SIG-M5 treated with dmso at 0.1 percent for 504 hours (cell line): ENCODE measurements at regions not wholly inside any gene's neighbourhood (a gene's known extent, or its start where the extent isn't known, plus 50 kb on each side); places are given as distances from the start of the nearest gene placed in this dataset.

ENCODE experiments used
- DNase-seq: peaks from one replicate; lab custom pipeline; 2025; ENCODE audit not compliant: unreplicated experiment; lab: John Stamatoyannopoulos, UW

DNA sequence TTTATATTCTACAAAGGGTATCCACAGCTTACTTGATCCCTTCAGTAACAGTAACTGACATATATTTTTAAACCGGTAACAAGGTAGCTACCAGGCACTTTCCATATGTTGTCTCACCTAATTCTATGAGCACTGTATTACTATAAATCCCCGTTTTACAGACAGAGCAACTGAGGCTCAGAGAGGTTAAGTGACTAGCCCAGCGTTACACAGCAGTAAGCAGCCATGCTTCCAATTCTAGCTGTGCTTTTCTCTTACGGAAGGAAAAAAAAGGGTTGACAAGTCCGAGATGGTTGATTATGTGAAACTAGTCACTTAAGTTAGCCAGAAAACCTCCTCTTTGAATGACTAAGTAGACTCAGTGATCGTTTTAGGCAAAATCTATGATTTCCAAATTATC is 187.3 kb upstream of the LHX5 start:
- DNase-seq, result no peak

- DNase-seq, result no peak
Observed at GRCh38 chr12:113658006-113658655, 186.5 kb upstream of the LHX5 start.

DNA sequence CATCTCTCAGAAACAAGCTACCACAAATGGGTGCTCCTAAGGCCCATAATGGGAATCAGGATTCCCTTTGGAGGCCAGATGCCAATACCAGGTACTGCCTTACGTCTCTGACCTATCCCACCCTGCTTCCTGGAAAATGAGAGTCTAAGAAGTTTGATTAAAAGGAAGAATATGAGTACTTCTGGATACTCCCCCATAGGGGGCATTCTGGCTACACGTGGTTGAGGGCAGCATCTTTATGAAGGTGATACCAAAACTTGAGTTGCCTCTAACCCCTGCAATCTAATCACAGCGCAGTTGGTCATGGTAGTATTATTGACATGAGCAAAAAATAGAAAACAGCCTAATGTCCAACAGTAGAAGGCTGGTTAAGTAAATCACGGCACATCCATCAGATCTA is 184.2 kb upstream of the LHX5 start:
- DNase-seq, result no peak

DNA sequence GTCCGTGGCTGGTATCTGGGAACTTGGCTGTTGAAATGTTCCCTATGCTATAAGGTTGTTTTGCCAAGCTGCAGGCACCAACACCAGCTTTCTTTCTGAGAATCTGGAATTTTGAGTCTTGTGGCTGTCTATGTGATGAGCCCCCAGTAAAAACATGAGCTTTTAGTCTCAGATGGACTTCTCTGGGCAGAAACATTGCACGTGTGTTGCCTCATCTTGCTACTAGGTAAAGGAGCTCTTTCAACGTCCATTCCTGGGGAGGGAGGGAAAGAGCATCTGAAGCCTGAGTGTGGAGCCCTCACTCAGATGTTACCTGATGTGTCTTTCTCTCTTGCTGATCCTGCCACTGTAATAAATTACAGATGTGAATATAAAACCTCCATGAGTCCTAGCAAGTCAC is 183.8 kb upstream of the LHX5 start:
- DNase-seq, result no peak

- DNase-seq, result no peak
Observed at GRCh38 chr12:113651662-113652061, 180.0 kb upstream of the LHX5 start.

DNA sequence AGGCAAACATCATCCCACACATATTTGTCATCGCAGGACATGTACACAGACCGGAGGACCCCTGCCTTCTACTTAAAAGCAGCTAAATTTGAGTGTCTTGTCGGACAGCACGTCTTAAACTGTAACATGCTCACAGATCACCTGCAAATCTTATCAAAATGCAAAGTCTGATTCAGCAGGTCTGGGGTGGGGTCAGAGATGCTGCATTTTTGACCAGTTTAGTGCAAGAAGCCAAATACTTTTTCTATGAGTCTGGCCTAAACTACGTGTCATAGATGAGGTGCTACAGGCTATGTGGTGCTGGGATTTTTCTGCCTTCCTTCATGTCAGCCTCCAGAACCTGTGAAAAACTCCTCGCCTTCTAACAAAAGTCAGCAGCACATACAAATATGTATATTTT is 178.8 kb upstream of the LHX5 start:
- no peak for DNase-seq

DNA sequence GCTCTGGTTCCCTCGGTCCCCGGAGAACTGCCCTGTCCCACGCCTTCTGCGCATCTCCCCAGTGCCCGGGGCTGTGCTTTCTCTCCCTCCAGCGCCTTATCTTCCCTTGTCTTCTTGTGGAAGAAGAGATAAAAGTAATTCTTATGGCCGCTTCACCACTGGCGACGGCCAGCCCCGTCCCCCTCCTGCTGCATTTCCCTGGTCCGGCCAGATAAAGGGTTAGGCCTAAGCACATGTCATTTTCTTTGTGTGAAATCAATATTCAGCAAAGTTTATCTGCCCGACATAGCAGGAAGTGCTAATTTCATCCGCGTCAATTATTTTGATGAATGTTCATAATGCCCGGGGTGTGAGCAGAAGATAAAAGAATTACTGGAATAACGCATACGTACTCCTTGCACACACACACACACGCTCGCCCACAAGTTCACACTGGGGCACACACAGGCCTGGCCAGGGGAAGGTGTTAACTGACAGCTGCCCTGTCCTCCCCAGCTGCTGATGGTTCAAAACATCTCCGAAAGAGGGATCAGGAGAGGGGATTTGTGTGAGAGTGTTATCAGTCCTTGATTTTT is 177.7 kb upstream of the LHX5 start:
- DNase-seq, result no peak

DNA sequence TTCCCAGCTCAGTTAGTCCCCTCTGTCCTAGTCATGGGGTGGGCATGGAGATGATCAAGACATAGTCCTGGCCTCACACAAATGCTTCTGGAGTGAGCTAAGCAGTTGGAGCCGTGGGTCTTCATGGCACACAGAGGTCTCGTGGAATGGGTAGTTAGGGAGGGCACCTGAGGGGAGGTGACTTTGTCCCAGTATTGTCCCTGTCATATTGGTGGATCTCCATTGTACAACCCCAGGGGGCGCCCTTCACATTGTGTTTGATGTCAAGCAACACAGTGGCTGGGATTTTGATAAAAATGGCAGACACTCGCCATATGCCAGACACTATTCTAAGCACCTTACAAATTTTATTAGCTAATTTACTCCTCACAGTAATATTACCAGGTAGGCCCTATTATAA is 175.4 kb upstream of the LHX5 start:
- no peak for DNase-seq

DNA sequence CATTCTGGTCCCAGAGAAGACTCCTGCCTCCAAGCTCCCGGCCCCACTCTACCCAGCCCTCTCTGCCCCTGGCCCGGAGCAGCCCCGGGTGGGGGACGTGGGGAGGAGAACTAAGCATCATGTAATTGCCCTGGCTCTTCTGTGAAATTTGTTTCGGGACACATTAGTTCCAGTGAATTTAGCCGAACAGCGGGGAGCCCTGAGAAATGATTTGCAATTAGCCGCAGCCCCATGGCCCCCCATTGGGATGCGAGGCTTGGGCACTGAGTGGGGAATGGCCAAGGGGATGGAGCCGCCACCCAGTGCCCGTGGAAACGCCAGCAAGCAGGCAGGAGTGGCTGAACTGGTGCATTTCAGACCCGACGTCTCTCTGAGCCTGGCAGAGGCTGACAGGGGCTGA is 173.9 kb upstream of the LHX5 start:
- DNase-seq, result no peak

DNA sequence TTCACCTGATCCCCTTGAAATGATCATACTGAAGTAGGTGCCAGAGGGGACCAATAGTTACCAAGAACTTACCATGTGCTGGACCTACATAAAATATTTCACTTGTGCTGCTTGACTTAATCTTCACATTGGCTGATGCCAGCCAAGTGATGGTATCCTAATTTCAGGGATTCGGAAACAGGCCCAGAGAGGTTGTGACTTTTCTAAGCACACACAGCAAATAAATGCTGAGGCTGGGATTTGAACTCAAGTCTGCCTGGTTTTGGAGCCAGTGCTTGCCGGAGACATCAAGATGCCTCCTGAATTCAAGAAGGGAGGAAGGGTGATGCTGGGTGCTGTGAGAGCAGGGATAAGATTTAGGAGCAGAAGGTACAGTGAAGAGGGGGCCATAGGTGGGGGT is 173.5 kb upstream of the LHX5 start:
- DNase-seq, result no peak

DNA sequence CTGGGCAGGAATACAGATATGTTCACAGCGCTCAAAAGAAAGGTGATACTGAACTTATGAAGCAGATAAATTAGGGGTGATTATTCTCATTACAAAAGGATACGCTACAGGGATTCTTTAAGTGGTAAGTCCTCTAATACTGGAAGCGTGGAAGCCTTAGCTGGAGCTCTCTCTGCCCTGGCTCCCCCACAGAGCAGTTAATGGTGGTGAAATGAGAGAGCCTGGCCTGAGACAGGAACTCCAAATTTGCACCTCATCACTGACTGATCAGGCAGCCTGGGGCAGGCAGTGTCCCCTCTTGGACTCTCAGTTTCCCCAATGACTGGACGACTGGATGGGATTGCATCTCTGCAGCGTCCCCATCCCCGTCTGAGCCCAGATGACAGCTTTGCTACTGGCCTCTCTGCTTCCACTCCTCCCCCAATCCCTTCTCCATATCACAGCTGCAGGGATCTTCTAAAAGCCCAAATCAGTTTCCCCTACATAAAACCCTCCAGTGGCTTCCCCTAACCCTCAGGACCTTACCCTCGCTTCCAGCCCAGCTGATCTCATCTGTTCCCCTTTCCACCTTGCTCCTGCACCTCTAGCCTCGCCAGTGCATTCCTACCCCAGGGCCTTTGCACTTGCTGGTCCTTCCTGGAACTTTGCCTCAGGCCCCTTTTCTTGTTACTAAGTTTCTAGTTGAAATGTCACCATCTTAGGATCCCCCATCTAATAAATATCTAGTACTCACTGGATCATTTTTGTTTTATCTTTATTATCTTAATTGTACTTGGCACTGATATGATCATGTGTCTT is 171.7 kb upstream of the LHX5 start:
- DNase-seq, result no peak

DNA sequence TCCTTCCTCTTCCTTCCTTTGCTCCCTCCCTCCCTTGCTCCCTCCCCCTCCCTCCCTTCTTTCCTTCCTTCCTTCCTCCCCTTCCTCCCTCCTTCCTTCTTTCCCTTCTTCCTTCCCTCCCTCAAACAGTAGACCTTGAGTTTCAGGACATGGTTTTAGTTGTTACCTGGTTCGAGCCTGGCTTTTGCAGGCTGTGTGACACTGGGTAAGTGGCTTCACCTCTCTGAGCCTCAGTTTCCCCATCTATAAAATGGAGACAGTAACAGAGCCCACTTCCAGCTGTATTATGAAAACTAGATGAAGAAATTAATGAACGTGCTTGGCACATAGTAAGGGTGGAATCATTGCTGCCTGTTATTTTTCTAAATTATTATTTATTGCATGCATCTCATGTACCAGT is 171.0 kb upstream of the LHX5 start:
- DNase-seq, result no peak

GRCh38 chr12:113642216-113642615 is 170.5 kb upstream of the LHX5 start:
- DNase-seq, result no peak

DNA sequence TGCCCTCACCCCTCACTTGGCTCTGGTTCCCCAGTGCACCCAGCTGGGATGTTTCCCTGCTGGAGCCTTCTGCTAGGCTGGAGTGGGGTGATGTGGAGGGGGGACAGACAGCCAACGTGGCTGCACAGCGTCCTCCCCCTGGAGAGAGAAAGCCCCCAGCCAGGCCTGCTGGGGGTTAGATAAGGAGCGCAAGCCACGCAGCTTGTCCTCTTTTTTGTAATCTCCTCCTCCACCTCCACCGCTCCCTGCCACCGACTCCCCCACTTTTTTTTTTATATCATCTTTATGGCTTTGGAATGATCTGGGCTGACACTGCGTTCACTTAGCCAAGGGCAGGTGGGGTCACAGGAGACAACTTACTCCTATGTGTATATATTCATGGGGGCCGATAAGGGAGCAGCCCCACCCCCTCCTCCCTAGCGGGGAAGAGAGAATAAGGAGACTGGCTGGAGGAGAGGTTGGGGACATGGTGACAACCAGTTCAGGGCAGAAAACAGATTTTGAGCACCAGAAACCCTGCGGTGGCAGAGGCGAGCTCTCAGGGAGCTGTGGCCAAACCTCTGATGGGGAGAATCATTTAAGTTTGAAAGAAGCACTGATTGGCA is 169.9 kb upstream of the LHX5 start:
- no peak for DNase-seq

GRCh38 chr12:113640837-113641236 is 169.2 kb upstream of the LHX5 start:
- DNase-seq, result no peak

GRCh38 chr12:113639474-113639873 is 167.8 kb upstream of the LHX5 start:
- no peak for DNase-seq

GRCh38 chr12:113638460-113638775 is 166.7 kb upstream of the LHX5 start:
- DNase-seq, result no peak

DNA sequence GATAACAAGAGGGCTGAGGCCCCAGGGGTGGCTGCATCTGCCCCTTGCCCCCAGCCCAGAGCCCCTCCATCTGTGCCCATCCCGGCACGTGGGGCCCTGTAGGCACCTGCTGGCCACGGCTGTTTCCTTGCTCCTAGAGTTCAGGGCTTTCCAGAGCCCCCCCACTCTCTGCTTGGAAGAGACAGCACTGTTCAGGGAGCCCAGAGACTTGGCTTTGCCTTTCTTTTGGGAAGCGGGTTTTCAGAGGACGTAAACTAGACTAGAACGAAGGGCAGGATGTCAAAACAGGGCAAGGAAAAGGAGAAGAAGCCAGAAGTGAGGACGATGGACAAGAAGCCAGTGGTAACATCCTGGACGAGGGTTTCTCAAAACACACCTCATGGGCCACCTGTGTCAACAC is 163.3 kb upstream of the LHX5 start:
- DNase-seq, result no peak

- no peak for DNase-seq
Observed at GRCh38 chr12:113634474-113634873, 162.8 kb upstream of the LHX5 start.

DNA sequence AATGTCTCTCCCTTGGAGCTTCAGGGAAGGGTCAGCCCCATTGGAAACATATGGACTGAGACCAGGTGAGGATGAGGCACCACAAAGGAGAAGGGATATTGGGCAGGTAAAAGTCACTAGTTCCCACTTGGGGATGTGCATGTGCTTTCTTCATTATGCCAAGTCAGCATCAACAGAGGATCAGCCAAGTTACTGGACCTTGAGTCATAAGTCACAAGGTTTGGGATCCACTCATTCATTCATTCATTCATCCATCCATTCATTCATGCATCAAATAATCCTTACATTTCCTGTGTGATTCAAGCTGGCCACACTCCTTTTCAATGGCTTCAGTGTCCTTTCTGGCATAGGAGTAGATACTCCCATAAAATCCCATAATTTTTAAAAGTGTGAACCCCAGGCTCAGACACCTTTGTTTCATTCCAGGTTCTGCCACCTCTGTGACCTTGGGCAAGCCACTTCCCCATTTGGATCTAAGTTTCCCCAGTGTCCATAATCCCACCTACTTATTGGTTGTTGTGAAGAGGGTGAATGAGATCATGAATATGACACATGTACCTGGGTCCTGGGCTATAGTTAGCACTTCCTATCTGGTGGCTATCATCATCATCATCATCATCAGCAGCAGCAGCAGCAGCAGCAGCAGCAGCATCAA is 162.1 kb upstream of the LHX5 start:
- no peak for DNase-seq

DNA sequence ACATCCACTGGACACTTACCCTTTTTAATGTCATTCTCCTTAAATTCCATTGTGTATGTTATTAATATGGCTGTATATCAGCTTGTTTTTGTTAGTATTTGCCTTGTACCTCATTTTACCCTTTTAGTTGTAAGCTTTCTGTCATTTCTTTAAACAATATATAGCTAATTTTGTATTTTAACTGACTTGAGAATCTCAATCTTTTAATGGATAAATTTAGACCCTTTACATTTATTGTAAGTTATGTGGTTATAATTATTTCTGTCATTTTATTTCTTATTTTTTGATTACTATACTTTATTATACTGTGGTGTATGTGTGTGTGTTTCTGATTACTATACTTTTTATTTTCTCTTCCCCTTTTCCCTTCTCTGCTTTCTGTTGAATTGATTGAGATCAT is 159.0 kb upstream of the LHX5 start:
- no peak for DNase-seq

GRCh38 chr12:113625499-113625898 is 153.8 kb upstream of the LHX5 start:
- DNase-seq, result no peak
